ENCODE measurements at regions not wholly inside any gene's neighbourhood (a gene's known extent, or its start where the extent isn't known, plus 50 kb on each side); places are given as distances from the start of the nearest gene placed in this dataset.
A peak's percentile ranks its signal among the peaks of the same experiment; 100 is the strongest.

DNA sequence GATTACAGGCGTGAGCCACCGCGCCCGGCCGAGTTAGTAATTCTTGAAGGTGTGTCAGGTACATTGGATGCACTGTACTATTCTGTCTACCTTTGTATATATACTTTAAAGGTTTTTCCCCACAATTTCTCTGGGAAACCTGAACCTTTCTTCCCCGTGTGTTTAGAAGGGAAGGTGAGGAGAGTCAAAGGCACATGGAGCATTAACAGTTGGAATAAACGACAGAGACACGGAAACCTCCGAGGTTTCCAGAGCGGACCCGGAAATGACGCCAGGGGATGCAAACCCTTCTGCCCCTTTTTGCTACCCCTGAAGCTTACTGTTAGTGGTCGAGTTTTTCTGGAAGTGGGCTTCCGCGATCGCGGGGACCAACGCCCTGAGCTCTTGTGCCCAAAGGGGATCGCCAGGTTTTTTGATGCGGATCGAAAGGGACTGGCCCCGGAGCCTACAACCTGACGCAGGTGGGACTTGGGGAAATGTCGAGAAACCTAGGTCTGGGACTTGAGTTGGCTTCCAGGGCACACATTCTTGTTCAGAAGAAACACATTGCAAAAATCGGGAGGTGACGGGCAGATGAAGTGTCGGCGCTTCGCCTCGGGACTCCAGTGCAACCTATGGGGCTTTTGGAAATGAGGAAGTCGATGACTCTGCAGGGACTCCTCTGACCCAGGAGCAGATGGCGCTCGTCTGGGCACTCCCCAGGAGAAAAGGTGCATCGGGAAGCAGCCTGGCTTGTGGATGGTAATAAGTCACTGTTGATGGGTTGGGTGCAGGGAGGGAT, 218.2 kb downstream of the OR2B2 start (continued):
- TF ChIP-seq ZBTB4 (CRISPR knock-in tag; IDR thresholded peaks at IDR 0.05; ENCODE audit: borderline replicate concordance) (no peak), REL (CRISPR knock-in tag; conservative IDR thresholded peaks at IDR 0.05) (no peak), KDM4B (CRISPR knock-in tag; IDR thresholded peaks at IDR 0.05) (0 out of 2 replicates have a peak, but pooled peaks have one; percentile 39), SRY (CRISPR knock-in tag; IDR thresholded peaks at IDR 0.05) (peak; percentile 26; the same call in 1 of the 2 replicates), NAIF1 (CRISPR knock-in tag; IDR thresholded peaks at IDR 0.05; ENCODE audit: borderline replicate concordance) (no peak), ZNF329 (CRISPR knock-in tag; IDR thresholded peaks at IDR 0.05; ENCODE audit: low read depth) (no peak), ZNF841 (CRISPR knock-in tag; IDR thresholded peaks at IDR 0.05; ENCODE audit: borderline replicate concordance) (no peak), RXRA (CRISPR knock-in tag; IDR thresholded peaks at IDR 0.05) (no peak), NFYC (CRISPR knock-in tag; IDR thresholded peaks at IDR 0.05) (no peak; the same call in 1 of the 2 replicates), ZNF318 (CRISPR knock-in tag; IDR thresholded peaks at IDR 0.05) (no peak; the same call in 1 of the 2 replicates), ZNF224 (CRISPR knock-in tag; IDR thresholded peaks at IDR 0.05) (no peak), SETDB1 (CRISPR knock-in tag; IDR thresholded peaks at IDR 0.05; ENCODE audit: borderline replicate concordance) (no peak)
- TF ChIP-seq, protein P1, sequence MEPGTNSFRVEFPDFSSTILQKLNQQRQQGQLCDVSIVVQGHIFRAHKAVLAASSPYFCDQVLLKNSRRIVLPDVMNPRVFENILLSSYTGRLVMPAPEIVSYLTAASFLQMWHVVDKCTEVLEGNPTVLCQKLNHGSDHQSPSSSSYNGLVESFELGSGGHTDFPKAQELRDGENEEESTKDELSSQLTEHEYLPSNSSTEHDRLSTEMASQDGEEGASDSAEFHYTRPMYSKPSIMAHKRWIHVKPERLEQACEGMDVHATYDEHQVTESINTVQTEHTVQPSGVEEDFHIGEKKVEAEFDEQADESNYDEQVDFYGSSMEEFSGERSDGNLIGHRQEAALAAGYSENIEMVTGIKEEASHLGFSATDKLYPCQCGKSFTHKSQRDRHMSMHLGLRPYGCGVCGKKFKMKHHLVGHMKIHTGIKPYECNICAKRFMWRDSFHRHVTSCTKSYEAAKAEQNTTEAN (CRISPR knock-in tag; conservative IDR thresholded peaks at IDR 0.05): peak; percentile 47; the same call in 1 of the 2 replicates
- TF ChIP-seq, protein P2, sequence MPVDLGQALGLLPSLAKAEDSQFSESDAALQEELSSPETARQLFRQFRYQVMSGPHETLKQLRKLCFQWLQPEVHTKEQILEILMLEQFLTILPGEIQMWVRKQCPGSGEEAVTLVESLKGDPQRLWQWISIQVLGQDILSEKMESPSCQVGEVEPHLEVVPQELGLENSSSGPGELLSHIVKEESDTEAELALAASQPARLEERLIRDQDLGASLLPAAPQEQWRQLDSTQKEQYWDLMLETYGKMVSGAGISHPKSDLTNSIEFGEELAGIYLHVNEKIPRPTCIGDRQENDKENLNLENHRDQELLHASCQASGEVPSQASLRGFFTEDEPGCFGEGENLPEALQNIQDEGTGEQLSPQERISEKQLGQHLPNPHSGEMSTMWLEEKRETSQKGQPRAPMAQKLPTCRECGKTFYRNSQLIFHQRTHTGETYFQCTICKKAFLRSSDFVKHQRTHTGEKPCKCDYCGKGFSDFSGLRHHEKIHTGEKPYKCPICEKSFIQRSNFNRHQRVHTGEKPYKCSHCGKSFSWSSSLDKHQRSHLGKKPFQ (CRISPR knock-in tag; IDR thresholded peaks at IDR 0.05; ENCODE audit: insufficient replicate concordance): no peak

Measured in HepG2 (cell line).